H9 (cell line): ENCODE measurements at regions not wholly inside any gene's neighbourhood (a gene's known extent, or its start where the extent isn't known, plus 50 kb on each side); places are given as distances from the start of the nearest gene placed in this dataset.

Source experiments
- DNase-seq: peaks from one replicate; pipeline ENCODE4 v3.0.0-alpha.2; 2017
- H2AFZ ChIP-seq: one replicate; pipeline ENCODE4 v1.6.1; 2013; ENCODE audit warnings: mild to moderate bottlenecking, low read length, control low read depth, moderate library complexity
- H2AK5ac ChIP-seq: 2 replicates; pipeline ENCODE4 v1.6.1; 2013; ENCODE audit warnings: low read length, control low read depth, mixed read lengths; ENCODE audit not compliant: insufficient read length
- H2BK120ac ChIP-seq: one replicate; pipeline ENCODE4 v1.6.1; 2013; ENCODE audit warnings: low read depth, mild to moderate bottlenecking, low read length, control low read depth, inconsistent platforms; ENCODE audit not compliant: poor library complexity, severe bottlenecking
- H2BK12ac ChIP-seq: 2 replicates; pipeline ENCODE4 v1.6.1; 2013; ENCODE audit warnings: low read length, control low read depth, mixed read lengths, low read depth; ENCODE audit not compliant: insufficient read length
- H2BK15ac ChIP-seq: 2 replicates; pipeline ENCODE4 v1.6.1; 2013; ENCODE audit warnings: low read depth, low read length, control low read depth
- H2BK20ac ChIP-seq: one replicate; pipeline ENCODE4 v1.6.1; 2013; ENCODE audit warnings: low read depth, mild to moderate bottlenecking, low read length, control low read depth, inconsistent platforms; ENCODE audit not compliant: poor library complexity, severe bottlenecking
- H2BK5ac ChIP-seq: 2 replicates; pipeline ENCODE4 v1.6.1; 2013; ENCODE audit warnings: low read length, control low read depth, mixed read lengths; ENCODE audit not compliant: insufficient read length
- H3K14ac ChIP-seq: 2 replicates; pipeline ENCODE4 v1.6.1; 2013; ENCODE audit warnings: low read length, control low read depth; ENCODE audit not compliant: insufficient read depth
- H3K18ac ChIP-seq: 2 replicates; pipeline ENCODE4 v1.6.1; 2013; ENCODE audit warnings: low read depth, mild to moderate bottlenecking, mixed read lengths, low read length, control low read depth; ENCODE audit not compliant: insufficient read length
- H3K23ac ChIP-seq: 2 replicates; pipeline ENCODE4 v1.6.1; 2013; ENCODE audit warnings: low read length, control low read depth, mixed read lengths, low read depth; ENCODE audit not compliant: insufficient read length
- H3K23me2 ChIP-seq: 2 replicates; pipeline ENCODE4 v1.6.1; 2013; ENCODE audit warnings: low read depth, mild to moderate bottlenecking, mixed read lengths, low read length, control low read depth; ENCODE audit not compliant: insufficient read length, poor library complexity, severe bottlenecking
- H3K27ac ChIP-seq: 2 replicates; pipeline ENCODE4 v1.5.1; 2013; ENCODE audit warnings: low read length, control low read depth, mixed read lengths, low read depth; ENCODE audit not compliant: insufficient read length
- H3K27me3 ChIP-seq: 2 replicates; pipeline ENCODE4 v1.6.1; 2013; ENCODE audit warnings: low read length, control low read depth, inconsistent platforms; ENCODE audit not compliant: insufficient read depth
- H3K4ac ChIP-seq: 2 replicates; pipeline ENCODE4 v1.6.1; 2013; ENCODE audit warnings: low read depth, mild to moderate bottlenecking, control low read depth, inconsistent platforms, low read length, moderate library complexity
- H3K4me1 ChIP-seq: 2 replicates; pipeline ENCODE4 v1.6.1; 2013; ENCODE audit warnings: low read length, control low read depth, inconsistent platforms; ENCODE audit not compliant: insufficient read depth
- H3K4me2 ChIP-seq: 2 replicates; pipeline ENCODE4 v1.6.1; 2013; ENCODE audit warnings: low read length, control low read depth, mixed read lengths; ENCODE audit not compliant: insufficient read length, insufficient read depth
- H3K56ac ChIP-seq: 2 replicates; pipeline ENCODE4 v1.6.1; 2013; ENCODE audit warnings: low read depth, mild to moderate bottlenecking, mixed read lengths, low read length, control low read depth; ENCODE audit not compliant: insufficient read length
- H3K79me1 ChIP-seq: 2 replicates; pipeline ENCODE4 v1.6.1; 2013; ENCODE audit warnings: low read depth, mild to moderate bottlenecking, moderate library complexity, low read length, control low read depth, inconsistent platforms; ENCODE audit not compliant: insufficient read depth, poor library complexity, severe bottlenecking
- H3K79me2 ChIP-seq: 2 replicates; pipeline ENCODE4 v1.6.1; 2013; ENCODE audit warnings: low read length, control low read depth, inconsistent platforms; ENCODE audit not compliant: insufficient read depth
- H3K9ac ChIP-seq: 2 replicates; pipeline ENCODE4 v1.6.1; 2013; ENCODE audit warnings: low read length, control low read depth, mixed read lengths; ENCODE audit not compliant: insufficient read length; ENCODE audit errors: extremely low read depth
- H3K9me3 ChIP-seq: one replicate; pipeline ENCODE4 v1.6.1; 2013; ENCODE audit warnings: low read depth, low read length, inconsistent platforms; ENCODE audit not compliant: control insufficient read depth
- H3T11ph ChIP-seq: one replicate; pipeline ENCODE4 v1.6.1; 2013; ENCODE audit warnings: mild to moderate bottlenecking, low read length, control low read depth, inconsistent platforms
- H4K20me1 ChIP-seq: one replicate; pipeline ENCODE4 v1.6.1; 2013; ENCODE audit not compliant: control insufficient read depth, insufficient read length, insufficient read depth
- H4K5ac ChIP-seq: 2 replicates; pipeline ENCODE4 v1.6.1; 2013; ENCODE audit warnings: low read depth, mild to moderate bottlenecking, mixed read lengths, low read length, control low read depth; ENCODE audit not compliant: insufficient read length
- H4K8ac ChIP-seq: replicated peaks from 2 replicates; pipeline ENCODE4 v1.6.1; 2013; ENCODE audit warnings: low read length, control low read depth, mixed read lengths, low read depth; ENCODE audit not compliant: insufficient read length
- H4K91ac ChIP-seq: 2 replicates; pipeline ENCODE4 v1.6.1; 2013; ENCODE audit warnings: low read depth, mild to moderate bottlenecking, moderate library complexity, mixed read lengths, low read length, control low read depth; ENCODE audit not compliant: insufficient read length
- H3K27ac Mint-ChIP-seq, 3 experiments: 2 replicates in 2 of 3; 3 replicates in 1 of 3; pipeline ENCODE4 v1.8.0; 2020 to 2021; ENCODE audit warnings: mixed read lengths in 3 of 3, mild to moderate bottlenecking in 1 of 3, moderate library complexity in 1 of 3
- H3K27me3 Mint-ChIP-seq: 2 replicates; pipeline ENCODE4 v1.8.0; 2021; ENCODE audit warnings: low read depth, mild to moderate bottlenecking, moderate library complexity, mixed read lengths
- H3K36me3 Mint-ChIP-seq, 3 experiments: 2 replicates in 2 of 3; 3 replicates in 1 of 3; pipeline ENCODE4 v1.8.0; 2020 to 2021; ENCODE audit warnings: low read depth in 3 of 3, mixed read lengths in 3 of 3; ENCODE audit not compliant: insufficient read depth in 1 of 3
- H3K4me1 Mint-ChIP-seq, 2 experiments: 2 replicates each; pipeline ENCODE4 v1.8.0; 2020; ENCODE audit warnings: mixed read lengths in 2 of 2
- H3K4me3 Mint-ChIP-seq, 2 experiments: 2 replicates in 1 of 2; 3 replicates in 1 of 2; pipeline ENCODE4 v1.8.0; 2020 to 2021; ENCODE audit warnings: mild to moderate bottlenecking in 2 of 2, mixed read lengths in 2 of 2, moderate library complexity in 1 of 2
- H3K9me3 Mint-ChIP-seq, 2 experiments: 2 replicates in 1 of 2; 3 replicates in 1 of 2; pipeline ENCODE4 v1.8.0; 2020; ENCODE audit warnings: mild to moderate bottlenecking in 2 of 2, mixed read lengths in 2 of 2, moderate library complexity in 1 of 2
- CTCF ChIP-seq: fragments of 200-600 bp; sonication (generic); conservative IDR thresholded peaks from 3 replicates; pipeline ENCODE4 v1.8.0; 2021; ENCODE audit warnings: antibody characterized with exemption, mild to moderate bottlenecking
- WGBS: extraction: QIAGEN DNeasy Blood & Tissue Kit; methylation state at CpG from one replicate; pipeline ENCODE4 v1.1.7; 2013; ENCODE audit warnings: missing lambda C conversion rate, low lambda C conversion rate, mixed read lengths; ENCODE audit not compliant: insufficient read length; ENCODE audit errors: extremely low coverage; 5-methylcytosine and 5-hydroxymethylcytosine counted together

- H2AFZ ChIP-seq = no peak overlapping the region
- no peak overlapping the region for H2BK20ac ChIP-seq
- H2BK5ac ChIP-seq = no peak overlapping the region
Measured at GRCh38 chr20:52533401-52533800, 341.8 kb upstream of the ZFP64 start.

More at GRCh38 chr20:52533401-52533800, 341.8 kb upstream of the ZFP64 start:
- Histone ChIP-seq H3K18ac (no peak overlapping the region), H3K4me2 (no peak overlapping the region), H3K27me3 (no peaks in the 10 kb centered on the region), H4K20me1 (no peaks in the 10 kb centered on the region), H2BK12ac (no peak overlapping the region), H4K91ac (no peak overlapping the region), H3K9me3 (no peaks in the 10 kb centered on the region), H3T11ph (no peak overlapping the region), H3K4me1 (no peaks in the 10 kb centered on the region), H2BK120ac (no peak overlapping the region), H2BK15ac (no peak overlapping the region), H2AK5ac (no peak overlapping the region), H3K79me2 (no peaks in the 10 kb centered on the region), H3K14ac (no peak overlapping the region), H4K5ac (no peak overlapping the region), H3K27ac (no peak overlapping the region), H3K4ac (no peak overlapping the region), H3K79me1 (no peaks in the 10 kb centered on the region), H3K23ac (no peak overlapping the region), H4K8ac (no peak overlapping the region), H3K9ac (no peak overlapping the region), H3K23me2 (no peaks in the 10 kb centered on the region), H3K56ac (no peak overlapping the region)
- H3K27me3 Mint-ChIP-seq = no peaks in the 10 kb centered on the region
- H3K36me3 Mint-ChIP-seq = no peaks in the 10 kb centered on the region
- H3K27ac Mint-ChIP-seq = no peak overlapping the region
- no peaks in the 10 kb centered on the region for H3K4me1 Mint-ChIP-seq
- peaks cover 3 to 5% of the 10 kb centered on the region in 2 experiments; a peak in 2 of 5 replicates for H3K9me3 Mint-ChIP-seq
- no peak overlapping the region for H3K4me3 Mint-ChIP-seq
- no CpG with 5 or more reads among the region's 1 CpG for WGBS
- no peak for TF ChIP-seq CTCF
- DNase-seq = no peak
